ENCODE measurements at regions not wholly inside any gene's neighbourhood (a gene's known extent, or its start where the extent isn't known, plus 50 kb on each side); places are given as distances from the start of the nearest gene placed in this dataset.

DNA sequence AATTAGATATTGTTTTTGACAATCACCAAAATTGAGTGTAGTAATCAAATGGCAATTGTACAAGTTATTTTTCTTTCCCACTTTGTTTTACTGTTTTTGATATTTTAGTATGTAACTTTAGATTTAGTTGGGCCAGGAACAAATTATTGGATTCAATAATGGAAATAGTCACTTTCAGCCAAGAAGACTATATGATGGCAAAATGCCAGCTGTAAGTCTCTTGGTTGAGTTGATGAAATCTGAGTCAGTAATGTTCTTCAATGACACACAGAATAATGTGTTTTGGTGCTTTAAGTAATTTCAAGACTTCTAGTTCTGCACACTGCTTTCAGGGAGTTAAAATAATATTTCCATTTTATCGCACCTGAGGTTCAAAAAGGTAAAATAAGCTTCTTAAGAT lies 2022.0 kb upstream of the CELF4 start:
- TF ChIP-seq, protein P1, sequence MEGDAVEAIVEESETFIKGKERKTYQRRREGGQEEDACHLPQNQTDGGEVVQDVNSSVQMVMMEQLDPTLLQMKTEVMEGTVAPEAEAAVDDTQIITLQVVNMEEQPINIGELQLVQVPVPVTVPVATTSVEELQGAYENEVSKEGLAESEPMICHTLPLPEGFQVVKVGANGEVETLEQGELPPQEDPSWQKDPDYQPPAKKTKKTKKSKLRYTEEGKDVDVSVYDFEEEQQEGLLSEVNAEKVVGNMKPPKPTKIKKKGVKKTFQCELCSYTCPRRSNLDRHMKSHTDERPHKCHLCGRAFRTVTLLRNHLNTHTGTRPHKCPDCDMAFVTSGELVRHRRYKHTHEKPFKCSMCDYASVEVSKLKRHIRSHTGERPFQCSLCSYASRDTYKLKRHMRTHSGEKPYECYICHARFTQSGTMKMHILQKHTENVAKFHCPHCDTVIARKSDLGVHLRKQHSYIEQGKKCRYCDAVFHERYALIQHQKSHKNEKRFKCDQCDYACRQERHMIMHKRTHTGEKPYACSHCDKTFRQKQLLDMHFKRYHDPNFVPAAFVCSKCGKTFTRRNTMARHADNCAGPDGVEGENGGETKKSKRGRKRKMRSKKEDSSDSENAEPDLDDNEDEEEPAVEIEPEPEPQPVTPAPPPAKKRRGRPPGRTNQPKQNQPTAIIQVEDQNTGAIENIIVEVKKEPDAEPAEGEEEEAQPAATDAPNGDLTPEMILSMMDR (IDR thresholded peaks at IDR 0.05 in 8 of 11, conservative IDR thresholded peaks at IDR 0.05 in 3 of 11), result no peak
- TF ChIP-seq POLR2A (IDR thresholded peaks at IDR 0.05), result no peak
